Muscle of leg (tissue), 3 donors: ENCODE measurements at regions not wholly inside any gene's neighbourhood (a gene's known extent, or its start where the extent isn't known, plus 50 kb on each side); places are given as distances from the start of the nearest gene placed in this dataset.

ENCODE experiments used
- DNase-seq: peaks from one replicate; pipeline ENCODE4 v3.0.0; 2013
- H3K27ac ChIP-seq: one replicate; pipeline ENCODE4 v1.5.1; 2013; ENCODE audit warnings: mild to moderate bottlenecking, low read length, control low read depth
- H3K27me3 ChIP-seq: one replicate; pipeline ENCODE4 v1.6.1; 2013; ENCODE audit warnings: low read length; ENCODE audit not compliant: control insufficient read depth, insufficient read depth
- H3K36me3 ChIP-seq: one replicate; pipeline ENCODE4 v1.6.1; 2013; ENCODE audit warnings: low read length; ENCODE audit not compliant: control insufficient read depth, insufficient read depth
- H3K4me1 ChIP-seq: one replicate; pipeline ENCODE4 v1.6.1; 2013; ENCODE audit warnings: low read length; ENCODE audit not compliant: control insufficient read depth, insufficient read depth
- H3K4me3 ChIP-seq: one replicate; pipeline ENCODE4 v1.5.1; 2013; ENCODE audit warnings: low read length, control low read depth
- H3K9me3 ChIP-seq: replicated peaks from 2 replicates; pipeline ENCODE4 v1.6.1; 2013; ENCODE audit warnings: low read depth, low read length; ENCODE audit not compliant: control insufficient read depth
- WGBS: methylation state at CpG from one replicate; pipeline ENCODE4 v1.1.5; 2013; ENCODE audit warnings: missing lambda C conversion rate; ENCODE audit not compliant: insufficient coverage; 5-methylcytosine and 5-hydroxymethylcytosine counted together

- H3K36me3 ChIP-seq = no peaks in the 10 kb centered on the region
- peaks cover 9% of the 10 kb centered on the region for H3K4me1 ChIP-seq
- no CpG with 5 or more reads among the region's 1 CpG for WGBS
- no peak overlapping the region for H3K27ac ChIP-seq
- peaks cover 7% of the 10 kb centered on the region for H3K9me3 ChIP-seq
- no peaks in the 10 kb centered on the region for H3K27me3 ChIP-seq
- no peak overlapping the region for H3K4me3 ChIP-seq
- DNase-seq = no peak
Observed at GRCh38 chr11:15662285-15662684, 547.6 kb downstream of the INSC start.

DNA sequence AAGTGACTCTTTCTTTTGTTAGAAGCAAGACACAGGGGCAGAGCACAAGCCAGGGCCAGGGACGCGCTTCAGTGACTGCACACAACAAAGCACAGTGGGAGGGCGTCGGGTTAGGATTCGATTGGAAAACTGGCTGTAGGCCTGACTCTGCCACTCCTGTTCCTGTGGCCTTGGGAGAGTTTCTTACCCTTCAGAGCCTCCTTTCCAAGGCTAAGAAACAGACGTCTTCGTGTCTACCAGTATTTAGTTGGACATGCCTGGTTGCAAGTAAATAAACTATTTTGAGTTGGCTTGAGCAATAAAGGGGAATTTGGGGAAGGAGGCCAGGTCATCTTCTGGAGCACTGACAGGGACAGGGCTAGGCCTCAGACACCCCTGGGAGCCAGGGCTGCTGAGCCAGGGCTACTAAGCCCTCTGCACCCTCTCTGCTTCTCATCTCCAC, 549.1 kb downstream of the INSC start:
- peaks cover 6% of the 10 kb centered on the region for H3K4me1 ChIP-seq
- H3K27me3 ChIP-seq = no peaks in the 10 kb centered on the region
- H3K27ac ChIP-seq = no peak overlapping the region
- peaks cover 9% of the 10 kb centered on the region for H3K9me3 ChIP-seq
- no peak overlapping the region for H3K4me3 ChIP-seq
- no peak for DNase-seq
- H3K36me3 ChIP-seq = no peaks in the 10 kb centered on the region
- WGBS = 24% methylated on average over 3 of the region's 7 CpGs

DNA sequence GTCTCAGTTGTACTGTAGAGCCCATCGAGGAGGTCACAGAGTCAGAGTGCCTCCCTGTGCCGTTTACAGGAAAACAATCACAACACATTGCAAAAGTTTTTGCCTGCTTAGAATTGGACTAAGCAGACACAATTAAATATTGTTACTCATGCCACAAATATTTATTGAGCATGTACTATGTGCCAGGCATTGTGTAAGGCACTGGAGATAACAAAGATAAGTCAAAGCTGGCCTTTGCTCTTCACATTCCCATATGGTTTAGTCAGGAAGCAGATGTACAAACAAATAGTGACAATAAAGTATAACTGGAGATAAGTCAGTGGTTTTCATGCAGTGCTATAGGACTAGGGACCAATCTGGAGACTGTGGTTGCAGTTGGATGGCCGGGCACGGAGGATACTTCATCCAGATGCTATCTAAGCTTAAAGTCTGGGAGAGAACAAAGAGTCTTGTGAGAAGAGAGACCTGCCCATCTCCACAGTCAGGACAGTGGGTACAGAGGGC, 550.7 kb downstream of the INSC start:
- no peak for DNase-seq
- peaks cover 6% of the 10 kb centered on the region for H3K4me1 ChIP-seq
- no peaks in the 10 kb centered on the region for H3K27me3 ChIP-seq
- no peak overlapping the region for H3K27ac ChIP-seq
- H3K9me3 ChIP-seq = peaks cover 9% of the 10 kb centered on the region
- no peak overlapping the region for H3K4me3 ChIP-seq
- no peaks in the 10 kb centered on the region for H3K36me3 ChIP-seq
- WGBS = 82% methylated on average over 3 of the region's 4 CpGs

- Histone ChIP-seq H3K9me3 (peaks cover 9% of the 10 kb centered on the region), H3K36me3 (no peaks in the 10 kb centered on the region), H3K27ac (no peak overlapping the region), H3K4me3 (no peak overlapping the region), H3K4me1 (peaks cover 6% of the 10 kb centered on the region), H3K27me3 (no peaks in the 10 kb centered on the region)
- no peak for DNase-seq
- 83% methylated on average over 1 of the region's 3 CpGs for WGBS
Observed at GRCh38 chr11:15667127-15667725, 552.5 kb downstream of the INSC start.

- peaks cover 9% of the 10 kb centered on the region for H3K9me3 ChIP-seq
- H3K4me3 ChIP-seq = no peak overlapping the region
- H3K27ac ChIP-seq = no peak overlapping the region
- peaks cover 15% of the 10 kb centered on the region for H3K4me1 ChIP-seq
- no CpG with 5 or more reads among the region's 3 CpGs for WGBS
- no peaks in the 10 kb centered on the region for H3K27me3 ChIP-seq
- H3K36me3 ChIP-seq = no peaks in the 10 kb centered on the region
- no peak for DNase-seq
Observed at GRCh38 chr11:15668718-15669117, 554.0 kb downstream of the INSC start.

GRCh38 chr11:15670520-15671070, 555.9 kb downstream of the INSC start:
- no peaks in the 10 kb centered on the region for H3K27me3 ChIP-seq
- peaks cover 9% of the 10 kb centered on the region for H3K9me3 ChIP-seq
- no peak for DNase-seq
- H3K4me1 ChIP-seq = peaks cover 12% of the 10 kb centered on the region
- no peaks in the 10 kb centered on the region for H3K36me3 ChIP-seq
- 76% methylated on average over 4 of the region's 12 CpGs for WGBS
- H3K27ac ChIP-seq = no peak overlapping the region
- H3K4me3 ChIP-seq = no peak overlapping the region

- DNase-seq = no peak
- Histone ChIP-seq H3K27me3 (no peaks in the 10 kb centered on the region), H3K4me1 (peaks cover 12% of the 10 kb centered on the region), H3K36me3 (no peaks in the 10 kb centered on the region), H3K27ac (no peak overlapping the region), H3K4me3 (no peak overlapping the region), H3K9me3 (peaks cover 9% of the 10 kb centered on the region)
Observed at GRCh38 chr11:15671216-15671615, 556.5 kb downstream of the INSC start.

- Histone ChIP-seq H3K4me3 (no peak overlapping the region), H3K4me1 (peaks cover 12% of the 10 kb centered on the region), H3K9me3 (peaks cover 3% of the 10 kb centered on the region), H3K27me3 (no peaks in the 10 kb centered on the region), H3K27ac (no peak overlapping the region), H3K36me3 (no peaks in the 10 kb centered on the region)
- no peak for DNase-seq
- WGBS = no CpG with 5 or more reads among the region's 3 CpGs
Observed at GRCh38 chr11:15672825-15673224, 558.1 kb downstream of the INSC start.

DNA sequence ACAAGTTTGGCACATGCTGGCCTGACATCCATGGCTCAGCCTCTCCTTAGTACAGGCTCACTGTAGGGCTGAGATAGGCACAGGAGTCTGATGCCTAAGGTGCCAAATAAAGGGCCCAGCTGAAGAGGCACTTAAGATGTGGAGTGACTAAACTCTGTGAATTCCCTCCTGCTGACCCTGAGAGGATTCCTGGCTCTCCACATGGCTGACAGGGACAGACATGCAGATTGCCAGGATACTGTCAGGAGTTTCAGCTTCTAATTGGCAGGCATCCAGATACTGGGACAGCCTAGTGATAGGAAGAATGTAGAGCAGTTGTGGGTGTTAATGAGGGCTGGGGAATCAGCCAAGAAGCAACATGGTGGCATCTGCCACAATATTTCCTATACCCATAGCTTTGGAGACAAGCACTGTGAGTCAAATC, 558.7 kb downstream of the INSC start:
- no peaks in the 10 kb centered on the region for H3K36me3 ChIP-seq
- peaks cover 12% of the 10 kb centered on the region for H3K4me1 ChIP-seq
- DNase-seq = peak; percentile 77
- no peaks in the 10 kb centered on the region for H3K27me3 ChIP-seq
- H3K4me3 ChIP-seq = no peak overlapping the region
- H3K9me3 ChIP-seq = peaks cover 6% of the 10 kb centered on the region
- no peak overlapping the region for H3K27ac ChIP-seq

GRCh38 chr11:15674756-15675155, 560.0 kb downstream of the INSC start:
- Histone ChIP-seq H3K27me3 (no peaks in the 10 kb centered on the region), H3K27ac (no peak overlapping the region), H3K4me3 (no peak overlapping the region), H3K4me1 (peaks cover 12% of the 10 kb centered on the region), H3K9me3 (peaks cover 6% of the 10 kb centered on the region), H3K36me3 (no peaks in the 10 kb centered on the region)
- no CpG with 5 or more reads among the region's 1 CpG for WGBS
- DNase-seq = no peak

GRCh38 chr11:15675683-15676082, 561.0 kb downstream of the INSC start:
- peaks cover 6% of the 10 kb centered on the region for H3K9me3 ChIP-seq
- no CpG with 5 or more reads among the region's 1 CpG for WGBS
- H3K4me3 ChIP-seq = no peak overlapping the region

More at GRCh38 chr11:15675683-15676082, 561.0 kb downstream of the INSC start:
- Histone ChIP-seq H3K36me3 (no peaks in the 10 kb centered on the region), H3K4me1 (peaks cover 12% of the 10 kb centered on the region), H3K27ac (no peak overlapping the region), H3K27me3 (no peaks in the 10 kb centered on the region)
- no peak for DNase-seq
